Astrocyte (in vitro differentiated cells and primary cell): ENCODE measurements at regions not wholly inside any gene's neighbourhood (a gene's known extent, or its start where the extent isn't known, plus 50 kb on each side); places are given as distances from the start of the nearest gene placed in this dataset.
"Not testable (repeated sequence)": the region's sequence is repeated elsewhere in the genome, so short reads cannot be mapped to it uniquely, and the experiment has no call there.

Experiments used
- CTCF ChIP-seq: IDR thresholded peaks from 2 replicates; pipeline ENCODE4 v1.5.1; 2011; ENCODE audit warnings: low read depth, mild to moderate bottlenecking, inconsistent platforms, low read length, moderate library complexity; ENCODE audit not compliant: insufficient read depth
- EZH2 ChIP-seq: IDR thresholded peaks from 2 replicates; pipeline ENCODE4 v1.6.1; 2012; ENCODE audit warnings: mild to moderate bottlenecking, low read length, inconsistent platforms; ENCODE audit not compliant: insufficient read depth

- not testable (repeated sequence) for TF ChIP-seq EZH2, CTCF
Observed at GRCh38 chr4:3596957-3597733, 64.9 kb upstream of the LRPAP1 start.
